Body of pancreas (tissue), 4 donors: ENCODE measurements at regions not wholly inside any gene's neighbourhood (a gene's known extent, or its start where the extent isn't known, plus 50 kb on each side); places are given as distances from the start of the nearest gene placed in this dataset.

ENCODE experiments used
- CTCF ChIP-seq, 7 experiments: fragments of 450-650 bp in 4 of 7; fragments of 200-600 bp in 3 of 7; sonication (generic) in 3 of 7; IDR thresholded peaks; one replicate each; pipeline ENCODE4 v1.5.1; 2016 to 2019; ENCODE audit warnings: antibody characterized with exemption in 7 of 7
- POLR2A ChIP-seq, 3 donors: fragments of 450-650 bp; IDR thresholded peaks; one replicate each; pipeline ENCODE4 v1.6.1; 2016; ENCODE audit warnings: antibody characterized with exemption in 3 of 3, mild to moderate bottlenecking in 2 of 3

DNA sequence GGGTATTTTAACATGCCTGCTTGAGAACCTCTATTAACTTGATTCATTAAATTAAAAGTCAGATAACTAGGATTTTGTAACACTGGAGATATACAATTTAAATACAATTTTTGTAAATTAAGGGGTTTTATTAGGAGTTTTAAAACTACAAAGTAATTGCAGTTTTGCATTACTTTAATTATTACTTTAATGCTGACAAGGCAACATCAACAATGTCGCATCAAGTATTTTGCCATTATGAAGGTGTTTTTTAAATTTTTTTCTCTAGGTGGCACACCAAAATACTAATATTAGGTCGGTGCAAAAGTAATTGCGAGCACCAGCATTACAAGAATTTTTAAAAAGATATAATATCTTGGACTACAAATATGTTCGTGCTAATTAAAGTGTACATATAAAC, 513.4 kb downstream of the ANKRD7 start:
- TF ChIP-seq CTCF (IDR thresholded peaks at IDR 0.05) (no peak), POLR2A (IDR thresholded peaks at IDR 0.05) (no peak)
